PC-9 (cell line): ENCODE measurements at regions not wholly inside any gene's neighbourhood (a gene's known extent, or its start where the extent isn't known, plus 50 kb on each side); places are given as distances from the start of the nearest gene placed in this dataset.

Experiments
- BruUV-seq: library from RNA; stranded (reverse); fragments of 400-500 nt; replicated peaks from 2 replicates; lab custom pipeline; 2021; lab: Mats Ljungman, UMichigan
- CTCF ChIA-PET: fragments of 300-600 bp; sonication (Branson Sonifier 250); formaldehyde crosslinking; loops from one replicate; lab custom pipeline; 2022; ENCODE audit warnings: antibody characterized with exemption; lab: Charles Lee
- POLR2A ChIA-PET: fragments of 300-600 bp; sonication (Branson Sonifier 250); formaldehyde crosslinking; loops from one replicate; lab custom pipeline; 2022; ENCODE audit warnings: antibody characterized with exemption; ENCODE audit not compliant: unreplicated experiment; lab: Charles Lee
- DNase-seq, 2 experiments: peaks; one replicate each; pipeline versions ENCODE4 v3.0.0 to v3.0.0-alpha.2; 2015 to 2022; ENCODE audit warnings: mixed read lengths in 1 of 2
- H2AFZ ChIP-seq: fragments of 200-600 bp; sonication (generic); 2 replicates; pipeline ENCODE4 v1.8.1; 2017; ENCODE audit warnings: antibody characterized with exemption
- H3F3A ChIP-seq: fragments of 200-600 bp; sonication (generic); 2 replicates; pipeline ENCODE4 v1.8.1; 2017; ENCODE audit warnings: antibody characterized with exemption, mild to moderate bottlenecking, low read depth; ENCODE audit not compliant: insufficient read depth
- H3K27ac ChIP-seq: fragments of 200-600 bp; sonication (generic); 2 replicates; pipeline ENCODE4 v1.6.1; 2016; ENCODE audit warnings: mixed run types
- H3K27me3 ChIP-seq: fragments of 200-600 bp; sonication (generic); 2 replicates; pipeline ENCODE4 v1.6.1; 2016; ENCODE audit warnings: low read depth, mixed run types; ENCODE audit not compliant: insufficient read depth
- H3K36me3 ChIP-seq: fragments of 200-600 bp; sonication (generic); 2 replicates; pipeline ENCODE4 v1.6.1; 2016; ENCODE audit warnings: low read depth, mixed run types
- H3K4me1 ChIP-seq: fragments of 200-600 bp; sonication (generic); replicated peaks from 2 replicates; pipeline ENCODE4 v1.6.1; 2016; ENCODE audit warnings: mixed run types; ENCODE audit not compliant: insufficient read depth
- H3K4me2 ChIP-seq: fragments of 200-600 bp; sonication (generic); 2 replicates; pipeline ENCODE4 v1.6.1; 2017; ENCODE audit warnings: mixed run types
- H3K4me3 ChIP-seq: fragments of 200-600 bp; sonication (generic); 2 replicates; pipeline ENCODE4 v1.6.1; 2016; ENCODE audit warnings: mixed run types
- H3K79me2 ChIP-seq: fragments of 200-600 bp; sonication (generic); 2 replicates; pipeline ENCODE4 v1.6.1; 2017; ENCODE audit warnings: low read depth, mixed run types
- H3K9me2 ChIP-seq: fragments of 200-600 bp; sonication (generic); 2 replicates; pipeline ENCODE4 v1.8.1; 2017; ENCODE audit warnings: mild to moderate bottlenecking; ENCODE audit not compliant: insufficient read depth
- H3K9me3 ChIP-seq: fragments of 200-600 bp; sonication (generic); 2 replicates; pipeline ENCODE4 v1.8.1; 2016; ENCODE audit warnings: low read depth; ENCODE audit not compliant: insufficient read depth
- H4K20me1 ChIP-seq: fragments of 200-600 bp; sonication (generic); 2 replicates; pipeline ENCODE4 v1.8.1; 2017; ENCODE audit not compliant: insufficient read depth
- CTCF ChIP-seq: fragments of 200-600 bp; sonication (generic); conservative IDR thresholded peaks from 2 replicates; pipeline ENCODE4 v1.6.1; 2017; ENCODE audit warnings: mixed run types, antibody characterized with exemption, mild to moderate bottlenecking, moderate library complexity
- EZH2 ChIP-seq: fragments of 200-600 bp; sonication (generic); IDR thresholded peaks from 2 replicates; pipeline ENCODE4 v1.8.0; 2017; ENCODE audit warnings: antibody characterized with exemption, low read depth
- intact Hi-C: fragments of 100-400 bp; cut with micrococcal nuclease; formaldehyde crosslinking; loops from one replicate; pipeline ENCODE4 v1.10.0; 2022; ENCODE audit not compliant: unreplicated experiment

GRCh38 chr6:144647406-144647964 is 362.4 kb downstream of the UTRN start:
- H3K27me3 ChIP-seq = no peaks in the 10 kb centered on the region
- peaks cover 3% of the 10 kb centered on the region; the same call in 1 of the 2 replicates for H3K9me3 ChIP-seq
- ChIA-PET CTCF (no interaction called here), POLR2A (no interaction called here)
- no peaks in the 10 kb centered on the region for H4K20me1 ChIP-seq
- no peaks in the 10 kb centered on the region for H3F3A ChIP-seq
- no TSS peak for BruUV-seq
- no peaks in the 10 kb centered on the region for H3K4me1 ChIP-seq
- H3K27ac ChIP-seq = no peak overlapping the region
- no peak overlapping the region for H3K4me3 ChIP-seq
- no peaks in the 10 kb centered on the region for H3K36me3 ChIP-seq
- no peaks in the 10 kb centered on the region for H3K79me2 ChIP-seq
- intact Hi-C loops = no loop called here
- DNase-seq = no peak
- TF ChIP-seq CTCF (no peak), EZH2 (no peak)
- no peak overlapping the region for H2AFZ ChIP-seq
- H3K9me2 ChIP-seq = no peaks in the 10 kb centered on the region
- no peak overlapping the region for H3K4me2 ChIP-seq

GRCh38 chr6:144647971-144648651 is 363.0 kb downstream of the UTRN start:
- CTCF ChIA-PET = no interaction called here
- Histone ChIP-seq H3K9me2 (no peaks in the 10 kb centered on the region), H2AFZ (no peak overlapping the region), H3F3A (no peaks in the 10 kb centered on the region), H3K79me2 (no peaks in the 10 kb centered on the region), H3K4me2 (no peak overlapping the region), H3K4me1 (no peaks in the 10 kb centered on the region), H3K27ac (no peak overlapping the region), H4K20me1 (no peaks in the 10 kb centered on the region), H3K36me3 (no peaks in the 10 kb centered on the region), H3K9me3 (peaks cover 3% of the 10 kb centered on the region; the same call in 1 of the 2 replicates), H3K27me3 (no peaks in the 10 kb centered on the region), H3K4me3 (no peak overlapping the region)
- intact Hi-C loops = no loop called here
- POLR2A ChIA-PET = no interaction called here
- BruUV-seq = no TSS peak
- DNase-seq = no peak
- TF ChIP-seq EZH2 (no peak), CTCF (0 out of 2 replicates have a peak, but pooled peaks have one; percentile 23)

- no peak overlapping the region for H3K27ac ChIP-seq
- no peaks in the 10 kb centered on the region for H3K79me2 ChIP-seq
- BruUV-seq = no TSS peak
- H3K36me3 ChIP-seq = no peaks in the 10 kb centered on the region
- ChIA-PET CTCF (no interaction called here), POLR2A (no interaction called here)
- H2AFZ ChIP-seq = no peak overlapping the region
- no peaks in the 10 kb centered on the region for H3K27me3 ChIP-seq
- peaks cover 3% of the 10 kb centered on the region; the same call in 1 of the 2 replicates for H3K9me3 ChIP-seq
- no peaks in the 10 kb centered on the region for H3K4me1 ChIP-seq
- no peaks in the 10 kb centered on the region for H4K20me1 ChIP-seq
- TF ChIP-seq CTCF (no peak), EZH2 (no peak)
- H3K4me3 ChIP-seq = no peak overlapping the region
- no peaks in the 10 kb centered on the region for H3K9me2 ChIP-seq
- intact Hi-C loops = no loop called here
- H3K4me2 ChIP-seq = no peak overlapping the region
- H3F3A ChIP-seq = no peaks in the 10 kb centered on the region
- no peak for DNase-seq
Measured at GRCh38 chr6:144649085-144649484, 363.9 kb downstream of the UTRN start.
